Hepatocyte (in vitro differentiated cells): ENCODE measurements at regions not wholly inside any gene's neighbourhood (a gene's known extent, or its start where the extent isn't known, plus 50 kb on each side); places are given as distances from the start of the nearest gene placed in this dataset.

ENCODE experiments used
- CTCF ChIP-seq: fragments of 200-600 bp; sonication (generic); IDR thresholded peaks from 2 replicates; pipeline ENCODE4 v1.5.1; 2016; ENCODE audit warnings: antibody characterized with exemption, mild to moderate bottlenecking; ENCODE audit not compliant: poor library complexity
- EZH2 ChIP-seq: fragments of 200-600 bp; sonication (generic); IDR thresholded peaks from 2 replicates; pipeline ENCODE4 v1.6.1; 2016; ENCODE audit warnings: antibody characterized with exemption, mild to moderate bottlenecking, borderline replicate concordance
- EZH2phosphoT487 ChIP-seq: fragments of 200-600 bp; sonication (generic); IDR thresholded peaks from one replicate; pipeline ENCODE4 v1.6.1; 2018; ENCODE audit warnings: antibody characterized with exemption, mild to moderate bottlenecking, low read depth, moderate library complexity; ENCODE audit not compliant: unreplicated experiment, severe bottlenecking

GRCh38 chr22:48579043-48579927 is 1248.4 kb downstream of the BRD1 start:
- TF ChIP-seq EZH2phosphoT487 (no peak), CTCF (no peak), EZH2 (no peak)
